Upper lobe of left lung (tissue), 4 donors: ENCODE measurements at regions not wholly inside any gene's neighbourhood (a gene's known extent, or its start where the extent isn't known, plus 50 kb on each side); places are given as distances from the start of the nearest gene placed in this dataset.

ENCODE experiments used
- CTCF ChIP-seq, 6 experiments: fragments of 450-650 bp in 4 of 6; fragments of 200-600 bp in 2 of 6; sonication (generic) in 2 of 6; IDR thresholded peaks; one replicate each; pipeline ENCODE4 v1.5.1; 2016 to 2019; ENCODE audit warnings: antibody characterized with exemption in 6 of 6
- POLR2A ChIP-seq, 4 donors: fragments of 450-650 bp; IDR thresholded peaks; one replicate each; pipeline ENCODE4 v1.5.1; 2016 to 2017; ENCODE audit warnings: antibody characterized with exemption in 4 of 4, mild to moderate bottlenecking in 2 of 4

GRCh38 chr12:23028158-23028802, 403.3 kb downstream of the ETNK1 start:
- no peak for TF ChIP-seq CTCF (IDR thresholded peaks at IDR 0.05)
- no peak for TF ChIP-seq POLR2A (IDR thresholded peaks at IDR 0.05)
